ENCODE measurements at regions not wholly inside any gene's neighbourhood (a gene's known extent, or its start where the extent isn't known, plus 50 kb on each side); places are given as distances from the start of the nearest gene placed in this dataset.
A peak's percentile ranks its signal among the peaks of the same experiment; 100 is the strongest.

DNA sequence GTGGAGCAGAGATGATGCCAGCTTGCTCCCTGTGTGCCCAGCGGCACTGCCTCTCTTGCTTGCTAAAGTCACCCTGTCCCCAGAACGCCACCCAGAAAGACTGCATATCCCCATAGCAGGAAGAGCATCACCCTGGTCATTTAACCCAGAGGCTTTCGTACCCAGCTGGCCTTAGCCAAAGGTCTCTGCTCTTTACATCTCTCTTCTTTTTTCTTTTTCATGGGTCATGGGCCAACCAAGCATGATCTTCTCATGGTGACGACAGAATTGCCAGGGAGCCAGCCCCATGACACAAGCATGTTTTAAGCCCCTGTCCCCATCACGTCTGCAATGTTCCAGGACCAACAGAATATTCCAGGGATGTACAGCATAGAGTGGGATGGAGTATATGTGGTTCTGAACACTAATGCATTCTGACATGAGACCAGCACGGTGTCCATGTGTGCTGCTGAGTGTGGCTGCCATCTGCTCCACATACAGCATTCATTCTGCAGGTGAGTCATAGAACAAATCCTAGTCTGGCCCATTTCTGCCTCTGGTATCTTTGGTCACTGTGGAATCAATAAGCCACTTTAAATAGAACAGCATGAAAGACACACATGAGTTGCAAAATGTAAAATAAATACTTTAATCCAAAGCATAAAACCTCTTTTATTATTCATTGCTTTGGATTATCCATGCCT is 203.0 kb downstream of the MED10 start:
- H3K4me3 ChIP-seq: no peak overlapping the region
- DNase-seq: no peak
- H3K36me3 ChIP-seq: no peaks in the 10 kb centered on the region
- H3K27me3 ChIP-seq: peaks cover 6% of the 10 kb centered on the region
- no peaks in the 10 kb centered on the region for H3K9me3 ChIP-seq

DNA sequence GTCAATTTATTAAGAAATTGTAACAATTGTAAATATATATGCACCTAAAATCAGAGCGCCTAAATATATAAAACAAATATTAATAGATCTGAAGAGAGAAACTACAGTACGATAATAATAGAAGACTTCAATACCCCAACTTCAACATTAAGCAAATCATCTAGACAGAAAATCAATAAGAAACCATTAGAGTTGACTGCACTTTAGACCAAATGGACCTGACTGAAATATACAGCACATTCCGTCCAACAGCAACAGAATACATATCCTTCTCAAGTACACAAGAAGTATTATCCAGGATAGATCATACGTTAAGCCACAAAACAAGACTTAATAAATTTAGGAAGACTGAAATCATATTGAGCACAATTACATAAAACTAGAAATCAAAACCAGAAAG is 208.7 kb downstream of the MED10 start:
- Histone ChIP-seq H3K4me3 (no peak overlapping the region), H3K27me3 (peaks cover 6% of the 10 kb centered on the region), H3K36me3 (no peaks in the 10 kb centered on the region), H3K9me3 (no peaks in the 10 kb centered on the region)
- DNase-seq: no peak

DNA sequence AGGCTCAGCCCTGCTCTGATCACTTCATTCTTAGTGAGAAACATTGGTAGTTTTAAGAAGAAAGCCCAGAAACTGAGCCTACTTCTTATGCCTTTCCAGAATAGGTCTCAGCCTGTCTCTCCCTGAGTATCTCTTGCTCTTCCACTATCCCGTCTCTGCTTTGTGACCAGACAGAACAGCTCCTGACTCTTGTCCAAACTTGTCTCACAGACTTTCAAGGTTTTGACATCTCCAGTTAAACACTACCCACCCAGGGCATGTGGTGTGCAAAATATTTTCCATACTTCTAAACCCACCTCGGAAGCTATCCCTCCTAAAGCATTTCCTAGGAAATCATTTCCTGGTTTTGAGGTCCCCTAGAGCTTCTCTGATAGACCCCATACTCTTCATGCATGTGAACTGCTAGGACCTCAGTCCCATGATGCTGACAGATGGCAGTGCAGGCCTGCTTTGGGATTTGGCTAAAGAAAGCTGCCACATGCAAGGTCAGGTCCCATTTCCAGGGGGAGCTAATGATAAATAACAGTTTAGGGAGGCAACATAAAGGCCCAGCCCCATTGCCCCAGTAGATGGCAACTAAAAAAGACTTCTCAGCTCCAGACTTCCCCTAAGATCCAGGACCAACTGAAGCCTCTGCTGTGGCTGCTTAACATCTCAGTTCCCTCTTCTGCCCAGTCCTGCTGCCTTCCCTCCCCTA is 211.5 kb downstream of the MED10 start:
- Histone ChIP-seq H3K36me3 (no peaks in the 10 kb centered on the region), H3K27me3 (peaks cover 15% of the 10 kb centered on the region), H3K9me3 (no peaks in the 10 kb centered on the region), H3K4me3 (no peak overlapping the region)
- no peak for DNase-seq

DNA sequence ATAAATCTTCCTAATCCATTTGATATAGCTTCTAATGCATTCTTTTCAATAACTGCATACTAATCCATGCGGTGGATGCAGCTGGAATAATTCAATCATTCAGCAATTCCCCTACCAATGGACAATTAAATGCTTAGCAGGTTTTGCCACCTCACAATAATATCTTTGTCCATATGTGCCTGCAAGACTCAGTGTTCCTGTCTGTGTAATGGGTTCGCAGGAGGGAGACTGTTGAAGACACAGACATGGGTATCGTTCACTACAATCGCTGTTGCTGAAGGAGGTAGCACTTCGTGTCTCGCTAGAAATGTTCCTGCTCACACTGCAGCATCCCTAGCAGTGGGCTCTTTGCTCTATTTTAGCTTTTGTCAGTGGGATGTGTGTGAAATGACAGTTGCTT is 214.4 kb downstream of the MED10 start:
- no peaks in the 10 kb centered on the region for H3K36me3 ChIP-seq
- H3K9me3 ChIP-seq: no peaks in the 10 kb centered on the region
- DNase-seq: no peak
- peaks cover 15% of the 10 kb centered on the region for H3K27me3 ChIP-seq
- H3K4me3 ChIP-seq: no peak overlapping the region

DNA sequence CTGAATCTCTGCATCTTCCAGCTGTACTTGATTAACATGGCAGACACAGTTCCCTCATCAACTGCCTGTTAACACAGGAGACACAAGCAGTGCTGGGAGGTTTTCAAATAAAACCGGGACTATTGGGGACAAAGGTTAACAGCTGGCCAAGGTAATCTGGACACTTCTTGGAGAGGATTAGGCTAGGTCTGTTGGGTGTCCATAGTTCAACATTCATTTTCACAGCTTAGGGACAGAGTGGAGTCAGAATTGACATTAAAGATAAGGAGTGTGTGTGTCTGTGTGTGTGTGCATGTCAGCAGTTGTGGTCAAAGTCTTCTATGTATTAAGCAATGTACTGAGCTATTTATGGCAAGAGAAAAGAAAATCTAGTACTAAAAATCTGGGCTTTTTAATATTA is 216.2 kb downstream of the MED10 start:
- no peak overlapping the region for H3K4me3 ChIP-seq
- H3K27me3 ChIP-seq: peaks cover 15% of the 10 kb centered on the region
- H3K9me3 ChIP-seq: no peaks in the 10 kb centered on the region
- no peaks in the 10 kb centered on the region for H3K36me3 ChIP-seq
- no peak for DNase-seq

DNA sequence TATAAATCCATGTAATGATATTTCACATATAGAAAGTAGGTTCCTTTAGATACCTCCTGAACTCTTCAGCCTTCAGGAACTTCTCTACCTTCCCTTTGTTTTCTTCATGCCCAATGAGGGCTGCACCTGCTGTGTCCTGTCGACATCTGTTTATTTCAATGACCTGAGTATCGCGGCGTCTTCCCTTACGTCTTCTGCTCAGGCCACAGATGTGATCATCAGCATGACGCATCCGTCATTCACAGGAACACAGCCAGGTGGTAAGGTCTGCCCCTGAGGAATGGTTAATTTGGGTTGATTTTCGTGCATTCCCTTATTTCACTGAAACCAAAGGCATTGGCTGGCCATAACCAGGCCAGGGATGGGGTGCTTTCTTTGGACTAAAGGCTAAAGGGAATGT is 217.1 kb downstream of the MED10 start:
- H3K36me3 ChIP-seq: no peaks in the 10 kb centered on the region
- peaks cover 15% of the 10 kb centered on the region for H3K27me3 ChIP-seq
- no peak for DNase-seq
- no peaks in the 10 kb centered on the region for H3K9me3 ChIP-seq
- no peak overlapping the region for H3K4me3 ChIP-seq

DNA sequence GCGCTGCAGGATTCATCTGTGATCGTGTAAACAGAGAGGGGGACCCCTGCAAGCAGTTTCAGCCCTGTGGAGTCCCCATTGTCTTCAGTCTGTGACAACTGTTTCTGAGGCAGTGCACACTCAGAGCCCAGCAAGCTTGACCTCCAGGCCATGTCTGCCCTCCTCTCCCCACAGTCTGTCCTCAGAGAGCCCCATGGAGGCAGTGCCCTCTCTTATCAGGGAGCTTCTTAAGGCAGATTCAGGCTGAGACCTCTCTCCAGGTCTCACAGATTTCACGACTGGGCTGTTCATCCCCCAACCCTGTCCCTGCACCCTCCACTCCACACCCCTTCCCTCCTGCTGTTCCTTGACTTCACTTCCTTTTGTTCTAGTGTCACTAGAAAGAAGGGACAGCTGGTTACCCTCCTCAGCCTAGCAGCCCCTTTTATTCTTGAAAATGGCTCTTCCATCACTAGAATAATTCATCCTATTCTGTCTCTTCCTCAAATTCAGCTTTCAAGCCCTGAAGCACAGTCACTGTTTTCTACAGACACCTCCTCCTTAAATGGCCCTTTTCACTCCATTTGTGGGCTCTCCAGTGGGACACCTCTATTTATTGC is 218.4 kb downstream of the MED10 start:
- H3K4me3 ChIP-seq: no peak overlapping the region
- no peaks in the 10 kb centered on the region for H3K36me3 ChIP-seq
- H3K9me3 ChIP-seq: no peaks in the 10 kb centered on the region
- peaks cover 12% of the 10 kb centered on the region for H3K27me3 ChIP-seq
- no peak for DNase-seq

DNA sequence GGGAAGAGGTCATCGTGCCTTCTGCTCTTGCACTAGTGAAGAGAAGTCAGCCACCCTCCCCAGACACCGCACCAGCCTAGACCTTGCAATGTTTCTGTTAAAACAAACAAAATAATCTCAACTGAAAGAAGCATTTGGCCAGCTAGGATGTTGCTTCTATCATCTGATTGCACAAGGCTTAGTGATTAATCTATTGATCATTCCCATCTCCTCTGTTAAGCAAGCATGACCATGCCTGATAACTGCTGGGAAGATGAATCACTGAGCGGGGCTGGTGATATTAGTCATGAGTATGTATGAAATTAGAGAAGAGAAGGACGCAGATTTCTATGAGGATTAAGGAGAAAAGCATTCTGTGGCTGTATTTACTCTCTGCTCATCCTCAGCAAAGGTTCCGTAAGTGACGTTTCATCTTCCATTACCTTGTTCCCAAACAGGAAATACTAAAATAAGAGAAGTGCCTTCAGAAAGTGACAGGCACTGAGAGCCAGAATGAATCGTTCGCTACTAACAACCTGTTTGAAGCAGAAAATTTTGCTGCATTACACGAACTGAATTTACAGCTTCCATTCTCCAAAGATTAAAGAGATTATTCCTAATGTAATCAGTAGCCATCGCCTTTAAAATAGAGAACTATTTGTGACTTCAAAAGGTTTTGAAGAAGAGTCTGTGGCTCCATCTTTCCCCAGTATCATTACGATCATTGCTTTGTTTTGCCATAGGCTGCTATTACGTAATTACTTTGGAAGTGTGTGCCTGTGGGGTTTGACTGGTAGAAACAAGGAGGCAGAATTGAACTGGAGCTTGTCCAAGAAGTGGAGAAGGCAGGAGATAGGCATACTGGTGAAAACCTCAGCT is 219.1 kb downstream of the MED10 start:
- DNase-seq: peak; percentile 85
- Histone ChIP-seq H3K27me3 (peaks cover 5% of the 10 kb centered on the region; the same call in 1 of the 2 replicates), H3K4me3 (peak overlapping the region; percentile 7; the same call in 1 of the 2 replicates), H3K9me3 (no peaks in the 10 kb centered on the region), H3K36me3 (no peaks in the 10 kb centered on the region)

DNA sequence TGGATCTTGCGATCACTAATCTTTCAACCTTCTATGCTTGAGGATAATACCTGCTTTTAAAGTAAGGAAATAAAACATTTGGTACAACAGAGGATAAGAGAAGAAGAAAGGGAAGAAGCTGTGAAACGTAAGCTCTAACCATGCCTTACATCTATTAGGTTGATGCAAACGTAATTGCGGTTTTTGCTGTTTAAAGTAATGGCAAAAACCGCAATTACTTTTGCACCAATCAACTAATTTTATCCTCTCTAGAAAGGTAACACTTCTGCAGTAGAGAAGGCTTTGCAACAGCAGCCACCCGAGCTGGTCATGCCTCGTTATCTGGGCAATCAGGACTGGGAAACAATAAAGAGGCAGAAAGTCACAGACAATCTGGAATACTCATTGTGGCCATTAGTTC is 224.1 kb downstream of the MED10 start:
- no peaks in the 10 kb centered on the region; the same call in 1 of the 2 replicates for H3K9me3 ChIP-seq
- H3K27me3 ChIP-seq: no peaks in the 10 kb centered on the region
- DNase-seq: no peak
- no peak overlapping the region for H3K4me3 ChIP-seq
- H3K36me3 ChIP-seq: no peaks in the 10 kb centered on the region

DNA sequence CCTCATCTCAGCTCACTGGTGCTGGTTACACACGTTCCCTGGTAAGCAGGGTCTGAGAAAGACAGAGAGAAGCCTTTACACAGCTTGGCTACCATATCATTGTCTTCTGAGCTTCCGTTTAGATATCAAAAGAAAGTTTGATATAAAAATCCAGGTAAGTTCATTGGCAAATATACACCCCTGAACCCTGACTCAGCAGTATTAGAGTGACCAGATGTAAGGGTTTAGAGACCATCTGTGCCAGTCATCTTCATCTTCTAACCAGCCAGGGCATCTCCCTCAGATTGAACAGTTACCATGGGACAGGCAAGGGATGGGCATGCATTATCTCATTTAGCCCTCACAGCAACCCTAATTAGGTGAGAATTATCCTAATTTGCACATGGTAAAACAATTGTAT is 232.1 kb downstream of the MED10 start:
- H3K27me3 ChIP-seq: peaks cover 12% of the 10 kb centered on the region
- H3K9me3 ChIP-seq: no peaks in the 10 kb centered on the region
- H3K4me3 ChIP-seq: no peak overlapping the region
- no peak for DNase-seq
- no peaks in the 10 kb centered on the region for H3K36me3 ChIP-seq

DNA sequence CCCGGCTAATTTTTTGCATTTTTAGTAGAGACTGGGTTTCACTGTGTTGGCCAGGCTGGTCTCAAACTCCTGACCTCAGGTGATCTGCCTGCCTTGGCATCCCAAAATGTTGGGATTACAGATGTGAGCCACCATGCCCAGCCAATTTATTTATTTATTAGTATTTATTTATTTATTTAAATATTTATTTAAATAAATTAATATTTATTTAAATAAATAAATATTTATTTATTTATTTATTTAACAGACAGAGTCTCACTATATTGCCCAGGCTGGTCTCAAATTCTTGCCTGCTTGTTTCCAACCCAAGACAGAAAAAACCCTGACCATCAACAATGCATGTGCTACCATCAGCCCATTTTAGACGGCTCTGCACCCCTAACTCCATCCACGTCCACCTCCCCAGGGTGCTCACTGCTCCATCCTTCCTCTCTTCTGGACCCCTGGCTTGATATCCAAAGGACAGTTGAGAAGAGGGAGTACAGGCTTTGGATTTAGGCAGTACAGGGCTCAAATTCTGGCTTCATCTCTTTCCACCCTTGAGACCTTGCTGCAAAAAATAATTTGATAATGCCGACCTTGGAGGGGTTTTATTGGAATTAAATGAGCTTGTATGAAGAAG is 232.6 kb downstream of the MED10 start:
- H3K4me3 ChIP-seq: no peak overlapping the region
- H3K27me3 ChIP-seq: peaks cover 12% of the 10 kb centered on the region
- no peaks in the 10 kb centered on the region for H3K9me3 ChIP-seq
- H3K36me3 ChIP-seq: no peaks in the 10 kb centered on the region
- DNase-seq: no peak

DNA sequence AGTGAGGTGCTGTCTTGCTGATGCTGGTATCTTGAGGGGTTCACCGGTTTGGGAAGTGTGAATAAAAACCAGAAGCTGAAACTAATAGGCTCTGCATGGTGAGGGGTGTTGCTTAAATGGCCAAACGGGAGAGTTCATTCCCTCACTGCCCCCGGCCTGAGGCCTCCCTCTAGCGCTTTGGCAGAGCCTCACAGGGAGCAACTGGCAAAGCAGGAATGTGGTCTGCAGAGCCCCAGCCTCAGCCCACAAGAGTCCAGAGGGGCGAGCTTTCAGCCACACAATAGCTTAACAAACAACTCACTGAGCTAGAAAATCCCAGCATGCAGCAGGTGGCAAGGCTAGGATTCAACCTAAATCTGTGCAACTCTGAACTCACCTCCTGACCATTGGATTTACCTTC is 234.8 kb downstream of the MED10 start:
- H3K9me3 ChIP-seq: no peaks in the 10 kb centered on the region
- DNase-seq: no peak
- H3K4me3 ChIP-seq: no peak overlapping the region
- H3K36me3 ChIP-seq: no peaks in the 10 kb centered on the region
- peaks cover 9% of the 10 kb centered on the region for H3K27me3 ChIP-seq

DNA sequence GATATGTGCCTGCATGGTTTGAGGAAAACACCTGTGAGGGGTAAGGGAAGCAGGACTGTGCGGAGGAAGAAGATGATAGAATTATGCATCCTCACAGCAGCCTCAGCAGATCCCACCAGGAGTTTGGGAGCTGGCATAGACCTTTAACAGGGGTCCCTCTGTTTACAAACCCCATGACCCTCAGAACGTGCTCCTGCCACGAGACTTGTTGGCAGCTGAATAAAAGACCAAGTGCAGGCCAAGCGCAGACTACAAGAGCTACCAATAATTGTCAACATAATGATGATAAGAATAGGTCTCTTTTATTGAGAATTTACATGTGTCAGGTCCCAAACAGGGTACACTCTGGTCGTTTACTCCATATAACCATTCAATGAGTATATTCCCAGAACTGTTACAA is 236.0 kb downstream of the MED10 start:
- Histone ChIP-seq H3K27me3 (peaks cover 5% of the 10 kb centered on the region), H3K9me3 (no peaks in the 10 kb centered on the region), H3K4me3 (no peak overlapping the region), H3K36me3 (no peaks in the 10 kb centered on the region)
- no peak for DNase-seq

DNA sequence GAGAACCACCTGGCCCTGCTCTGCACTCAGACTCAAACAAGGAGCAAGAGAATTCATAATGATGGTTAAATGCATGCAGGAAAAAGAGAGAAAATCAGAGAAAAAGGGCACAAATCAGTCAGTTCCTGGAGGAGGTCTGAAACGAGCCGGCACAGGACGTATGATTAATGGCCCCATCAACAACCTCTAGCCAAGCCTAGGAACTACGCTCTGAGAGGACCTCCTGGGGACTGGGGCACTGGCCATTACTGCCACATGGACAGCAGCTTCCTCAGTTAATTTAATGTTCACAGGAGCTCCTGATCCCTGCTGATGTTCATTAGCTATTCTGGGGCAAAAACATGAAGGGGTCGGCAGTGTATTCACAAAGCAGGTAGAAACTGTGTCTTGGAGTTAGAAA is 238.1 kb downstream of the MED10 start:
- H3K27me3 ChIP-seq: no peaks in the 10 kb centered on the region; the same call in 1 of the 2 replicates
- no peaks in the 10 kb centered on the region for H3K36me3 ChIP-seq
- no peak overlapping the region for H3K4me3 ChIP-seq
- no peaks in the 10 kb centered on the region for H3K9me3 ChIP-seq
- no peak for DNase-seq

DNA sequence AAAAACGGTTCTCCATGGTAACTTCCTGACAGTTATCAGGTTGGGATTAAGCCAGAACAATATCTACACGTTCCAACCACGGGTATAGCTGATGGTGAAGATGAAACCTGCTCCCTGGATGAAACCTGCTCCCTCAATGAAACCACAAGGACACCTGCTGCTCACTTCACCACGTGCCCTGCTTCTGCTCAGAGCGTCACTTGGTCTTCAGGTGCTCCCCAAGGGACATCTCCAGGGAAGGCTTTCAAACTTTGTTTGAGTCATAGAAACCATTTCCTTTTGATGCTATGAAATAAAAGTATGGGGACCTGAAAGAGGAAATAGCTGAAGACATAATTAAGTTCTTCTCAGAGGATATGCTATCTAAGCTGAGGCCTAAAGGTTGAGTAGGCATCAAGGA is 242.4 kb downstream of the MED10 start:
- H3K4me3 ChIP-seq: no peak overlapping the region
- DNase-seq: no peak
- H3K9me3 ChIP-seq: no peaks in the 10 kb centered on the region
- H3K27me3 ChIP-seq: no peaks in the 10 kb centered on the region; the same call in 1 of the 2 replicates
- H3K36me3 ChIP-seq: no peaks in the 10 kb centered on the region

DNA sequence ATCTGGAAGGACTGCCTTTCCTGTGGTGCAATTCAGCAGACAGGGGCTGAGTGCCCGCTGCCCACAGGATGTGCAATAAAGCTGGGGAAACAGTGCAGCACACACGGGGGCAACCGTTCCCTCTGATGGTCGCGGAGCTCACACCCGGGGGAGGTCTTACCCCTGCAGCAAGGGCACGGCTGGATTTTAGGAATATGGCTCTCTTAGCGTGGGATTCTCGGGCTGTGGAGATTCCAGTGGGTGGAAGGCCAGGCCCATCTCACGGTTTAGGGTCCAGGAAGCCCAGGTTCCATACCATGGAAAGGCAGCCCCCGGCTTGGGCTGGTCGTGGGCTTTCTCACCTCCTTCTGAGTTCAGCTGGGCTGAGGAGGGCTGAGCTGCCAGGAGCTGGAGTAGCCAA is 244.1 kb downstream of the MED10 start:
- Histone ChIP-seq H3K27me3 (no peaks in the 10 kb centered on the region), H3K4me3 (no peak overlapping the region), H3K36me3 (no peaks in the 10 kb centered on the region), H3K9me3 (no peaks in the 10 kb centered on the region)
- no peak for DNase-seq

DNA sequence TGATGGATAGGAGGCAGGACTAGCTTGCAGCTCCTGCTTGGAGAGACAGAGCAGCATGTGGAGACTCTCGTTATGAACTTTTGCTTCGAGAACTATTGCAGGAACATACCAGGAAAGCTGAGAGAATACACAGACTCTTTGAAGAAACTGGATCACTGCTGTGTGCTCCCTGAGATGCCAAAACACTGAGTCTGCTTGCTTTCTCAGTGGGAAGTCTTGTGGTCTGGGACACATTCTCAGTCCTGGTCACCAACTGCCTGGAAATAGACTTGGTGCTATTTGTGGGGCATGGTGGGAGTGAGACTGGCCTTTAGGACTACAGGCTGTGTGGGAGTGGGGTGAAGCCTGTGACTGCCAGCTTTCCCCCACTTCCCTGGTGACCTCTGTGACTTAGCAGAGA is 252.6 kb downstream of the MED10 start:
- H3K27me3 ChIP-seq: peaks cover 5% of the 10 kb centered on the region; the same call in 1 of the 2 replicates
- no peak for DNase-seq
- no peaks in the 10 kb centered on the region for H3K36me3 ChIP-seq
- H3K9me3 ChIP-seq: peaks cover 4% of the 10 kb centered on the region
- H3K4me3 ChIP-seq: no peak overlapping the region

Measured in MG63 (cell line).